ENCODE measurements at regions not wholly inside any gene's neighbourhood (a gene's known extent, or its start where the extent isn't known, plus 50 kb on each side); places are given as distances from the start of the nearest gene placed in this dataset.

DNA sequence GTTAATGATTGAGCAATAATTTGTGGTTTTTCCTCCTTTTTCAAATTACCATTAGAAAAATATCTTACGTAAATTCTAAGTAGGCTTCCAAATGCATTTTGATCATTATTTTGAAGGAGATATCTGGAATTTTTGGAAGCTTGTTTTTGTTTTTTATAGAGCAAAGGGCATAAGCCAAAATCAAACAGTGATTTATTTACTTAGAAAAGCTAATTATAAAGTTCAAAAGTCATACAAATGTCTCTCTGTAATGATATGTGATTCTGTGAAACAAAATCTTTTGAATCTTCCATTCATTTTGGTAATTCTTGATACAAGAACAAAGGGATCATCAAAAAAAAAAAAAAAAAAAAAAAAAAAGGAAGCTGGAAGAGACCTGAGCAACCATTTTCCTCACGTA, 416.8 kb downstream of the ETNK1 start:
- Mint-ChIP-seq H3K4me3 (no peak overlapping the region), H3K27me3 (ENCODE audit: low read depth in 3 of 3) (peaks cover 0 to 1% (median 0%) of the 10 kb centered on the region in 3 donors), H3K27ac (no peak overlapping the region), H3K9me3 (peaks cover 0 to 5% (median under 1%) of the 10 kb centered on the region in 6 donors), H3K4me1 (no peaks in the 10 kb centered on the region), H3K36me3 (no peaks in the 10 kb centered on the region)
- no peak for DNase-seq

DNA sequence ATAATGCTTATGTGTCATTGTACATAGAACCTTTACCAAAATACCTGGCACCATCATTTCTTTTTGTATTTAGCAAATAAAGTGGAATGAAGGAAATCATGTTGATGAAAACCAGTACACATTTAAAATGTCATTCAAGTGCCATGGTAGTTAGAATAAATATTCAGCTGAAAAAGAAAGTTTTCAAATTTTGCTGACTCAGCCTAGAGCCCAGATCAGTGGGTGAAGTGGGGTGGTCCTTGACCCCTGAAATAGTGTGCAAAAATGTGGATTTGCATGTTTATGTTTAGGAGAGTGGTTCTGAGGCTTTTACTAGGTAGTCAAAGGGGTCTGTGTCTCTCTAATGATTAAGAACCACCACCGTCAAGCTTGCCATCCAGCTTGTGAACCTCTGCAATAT, 418.7 kb downstream of the ETNK1 start:
- H3K27ac Mint-ChIP-seq, result no peak overlapping the region
- H3K36me3 Mint-ChIP-seq, result no peaks in the 10 kb centered on the region
- DNase-seq, result no peak
- no peak overlapping the region for H3K4me3 Mint-ChIP-seq
- H3K9me3 Mint-ChIP-seq, result peaks cover 0 to 3% (median 0%) of the 10 kb centered on the region in 6 donors
- H3K4me1 Mint-ChIP-seq, result no peaks in the 10 kb centered on the region
- H3K27me3 Mint-ChIP-seq (ENCODE audit: low read depth in 3 of 3), result no peaks in the 10 kb centered on the region

DNA sequence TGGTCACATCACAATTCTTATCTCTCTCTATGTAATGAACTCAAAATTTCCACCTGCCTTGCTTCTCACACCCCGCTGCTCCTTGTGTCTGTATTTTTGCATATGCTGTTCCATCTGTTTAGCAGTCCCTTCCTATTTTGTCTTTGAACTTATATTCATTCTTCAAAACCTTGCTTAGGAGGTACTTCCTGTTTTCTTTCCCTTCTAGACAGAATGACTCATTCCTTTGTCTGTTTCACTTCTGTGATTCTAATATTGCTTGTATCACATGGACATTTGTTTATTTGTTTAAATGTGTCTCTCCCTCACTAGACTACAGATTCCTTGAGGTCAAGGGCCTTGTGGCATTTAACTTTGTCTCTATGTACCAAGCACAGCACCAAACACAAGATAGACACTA, 424.2 kb downstream of the ETNK1 start:
- no peak overlapping the region for H3K27ac Mint-ChIP-seq
- H3K4me1 Mint-ChIP-seq, result no peaks in the 10 kb centered on the region
- H3K4me3 Mint-ChIP-seq, result no peak overlapping the region
- DNase-seq, result no peak
- no peaks in the 10 kb centered on the region for H3K27me3 Mint-ChIP-seq (ENCODE audit: low read depth in 3 of 3)
- peaks cover 0 to 4% (median 1%) of the 10 kb centered on the region in 6 donors for H3K9me3 Mint-ChIP-seq
- no peaks in the 10 kb centered on the region for H3K36me3 Mint-ChIP-seq

DNA sequence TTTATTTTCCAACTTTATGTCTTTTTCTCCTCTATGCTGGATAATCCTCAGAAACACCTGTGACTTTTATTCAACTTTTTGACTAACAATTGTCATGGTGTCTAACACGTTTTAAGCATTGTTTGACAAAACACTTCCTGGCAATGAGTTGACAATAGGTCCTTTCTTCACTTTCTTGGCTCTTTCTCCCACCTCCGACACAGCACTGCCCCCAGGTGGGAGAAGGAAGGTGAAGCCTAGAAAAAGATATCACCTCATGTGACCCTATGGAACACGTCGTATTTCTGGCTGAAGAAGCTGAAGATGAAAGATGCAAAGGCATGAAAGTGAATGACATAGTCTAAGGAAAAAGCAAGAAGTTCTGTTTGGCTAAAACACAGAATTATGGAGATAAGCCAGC, 430.0 kb downstream of the ETNK1 start:
- no peak for DNase-seq
- Mint-ChIP-seq H3K36me3 (no peaks in the 10 kb centered on the region), H3K4me3 (no peak overlapping the region), H3K4me1 (no peaks in the 10 kb centered on the region), H3K27ac (no peak overlapping the region), H3K27me3 (ENCODE audit: low read depth in 3 of 3) (no peaks in the 10 kb centered on the region), H3K9me3 (peaks cover 0 to 4% (median 0%) of the 10 kb centered on the region in 6 donors)

DNA sequence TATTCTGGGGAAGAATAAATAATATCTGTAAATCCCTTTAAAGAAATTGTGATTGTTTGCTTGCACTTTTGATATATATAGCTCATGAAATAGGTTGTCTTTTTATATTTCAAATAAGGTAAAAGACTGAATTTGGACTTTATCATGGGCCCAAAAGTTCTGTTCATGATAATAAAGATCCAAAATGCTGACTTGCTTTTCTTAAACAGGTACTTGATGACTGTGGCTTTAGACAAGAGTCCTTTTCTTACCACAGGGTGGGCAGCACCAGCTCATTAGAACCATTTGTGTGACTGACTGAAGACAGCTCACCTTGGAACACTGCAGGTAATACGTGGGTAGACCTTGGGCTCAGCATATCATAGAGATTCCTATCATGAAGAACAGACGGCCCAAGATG, 432.6 kb downstream of the ETNK1 start:
- peaks cover 0 to 6% (median 0%) of the 10 kb centered on the region in 6 donors for H3K9me3 Mint-ChIP-seq
- H3K27me3 Mint-ChIP-seq (ENCODE audit: low read depth in 3 of 3), result no peaks in the 10 kb centered on the region
- H3K4me1 Mint-ChIP-seq, result no peaks in the 10 kb centered on the region
- H3K4me3 Mint-ChIP-seq, result no peak overlapping the region
- no peak overlapping the region for H3K27ac Mint-ChIP-seq
- no peaks in the 10 kb centered on the region for H3K36me3 Mint-ChIP-seq
- no peak for DNase-seq

DNA sequence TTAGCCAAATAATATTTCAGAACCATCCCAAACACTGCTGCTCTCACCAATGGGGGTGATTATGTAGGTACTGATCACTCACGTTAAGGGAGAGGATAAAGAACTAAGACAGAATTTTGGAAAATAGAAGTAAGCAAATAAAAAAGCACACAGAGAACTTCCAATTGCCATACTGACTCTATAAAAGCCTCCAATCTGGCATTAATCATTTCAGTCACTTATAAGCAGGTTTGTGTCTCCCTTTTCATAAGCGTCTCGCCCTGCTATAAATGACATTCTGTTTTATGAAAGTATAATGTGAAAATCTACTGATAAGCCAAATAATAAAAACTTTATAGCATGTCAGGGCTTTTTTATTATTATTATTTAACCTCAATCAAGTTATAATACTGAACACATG, 435.2 kb downstream of the ETNK1 start:
- H3K36me3 Mint-ChIP-seq, result no peaks in the 10 kb centered on the region
- H3K27me3 Mint-ChIP-seq (ENCODE audit: low read depth in 3 of 3), result no peaks in the 10 kb centered on the region
- H3K27ac Mint-ChIP-seq, result no peak overlapping the region
- H3K4me3 Mint-ChIP-seq, result no peak overlapping the region
- no peaks in the 10 kb centered on the region for H3K4me1 Mint-ChIP-seq
- peaks cover 0 to 6% (median 0%) of the 10 kb centered on the region in 6 donors for H3K9me3 Mint-ChIP-seq
- no peak for DNase-seq

DNA sequence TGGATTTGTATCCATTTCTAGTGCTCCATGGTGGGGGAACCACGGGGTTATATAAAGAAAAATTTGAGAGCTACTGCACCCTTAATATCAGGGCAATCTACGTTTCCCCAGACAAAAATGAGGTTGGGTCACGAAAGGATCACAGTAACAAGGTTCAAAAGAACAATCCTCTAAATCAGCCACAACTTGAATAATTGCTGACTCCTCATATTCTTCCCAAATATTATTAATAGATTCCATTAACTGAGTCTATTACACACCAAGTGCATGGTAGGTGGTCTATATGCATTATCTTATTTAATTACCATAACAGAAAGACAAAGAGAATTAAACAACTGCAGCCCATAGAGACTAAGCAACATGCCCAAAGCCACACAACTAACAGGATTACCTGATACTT, 438.2 kb downstream of the ETNK1 start:
- H3K27ac Mint-ChIP-seq, result no peak overlapping the region
- H3K36me3 Mint-ChIP-seq, result no peaks in the 10 kb centered on the region
- H3K27me3 Mint-ChIP-seq (ENCODE audit: low read depth in 3 of 3), result peaks cover 0 to 2% (median 0%) of the 10 kb centered on the region in 3 donors
- H3K9me3 Mint-ChIP-seq, result peaks cover 0 to 4% (median under 1%) of the 10 kb centered on the region in 6 donors
- DNase-seq, result no peak
- H3K4me3 Mint-ChIP-seq, result no peak overlapping the region
- H3K4me1 Mint-ChIP-seq, result no peaks in the 10 kb centered on the region

DNA sequence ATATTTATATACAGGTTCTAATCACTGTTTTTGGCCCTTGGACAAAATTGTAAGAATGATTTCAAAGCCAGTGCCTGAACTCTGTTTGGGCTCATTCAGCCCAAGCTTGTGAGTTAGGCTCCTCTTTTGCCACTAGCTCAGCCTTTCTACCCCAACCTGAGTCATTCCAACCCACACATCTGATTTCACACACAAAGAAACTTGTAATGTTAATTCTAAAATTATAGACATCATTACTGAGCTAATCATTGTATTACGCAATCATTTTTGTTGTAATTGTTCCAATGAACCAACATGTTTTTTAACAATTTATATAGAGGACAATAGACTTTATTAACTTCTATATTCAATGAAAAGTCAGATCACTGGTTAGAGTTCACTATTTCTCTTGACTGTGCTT, 441.1 kb downstream of the ETNK1 start:
- no peaks in the 10 kb centered on the region for H3K4me1 Mint-ChIP-seq
- H3K36me3 Mint-ChIP-seq, result no peaks in the 10 kb centered on the region
- no peak overlapping the region for H3K4me3 Mint-ChIP-seq
- H3K27ac Mint-ChIP-seq, result no peak overlapping the region
- peaks cover 0 to 6% (median 4%) of the 10 kb centered on the region in 6 donors for H3K9me3 Mint-ChIP-seq
- DNase-seq, result no peak
- H3K27me3 Mint-ChIP-seq (ENCODE audit: low read depth in 3 of 3), result peaks cover 0 to 2% (median 0%) of the 10 kb centered on the region in 3 donors

DNA sequence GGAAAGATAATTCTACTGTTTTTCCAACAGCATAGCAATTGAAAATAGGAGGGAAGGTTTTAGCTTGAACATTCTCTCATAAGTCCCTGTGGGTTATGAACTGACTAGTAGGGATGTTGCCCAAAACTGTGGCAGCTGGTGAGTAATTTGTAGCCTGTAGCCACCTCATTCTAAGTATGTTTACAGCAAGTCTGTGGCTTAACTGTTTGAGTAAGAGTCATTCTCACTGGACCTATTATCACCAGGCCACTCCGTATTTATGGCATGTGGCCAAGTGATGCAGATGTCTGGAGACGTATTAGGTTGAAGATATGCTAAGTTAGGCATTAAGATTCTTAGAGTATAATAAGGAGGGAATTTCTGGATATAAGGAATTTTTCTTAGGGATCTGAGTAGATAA, 458.3 kb downstream of the ETNK1 start:
- Mint-ChIP-seq H3K4me3 (no peak overlapping the region), H3K4me1 (no peaks in the 10 kb centered on the region), H3K36me3 (no peaks in the 10 kb centered on the region), H3K27ac (no peak overlapping the region), H3K9me3 (peaks cover 0 to 16% (median 0%) of the 10 kb centered on the region in 6 donors), H3K27me3 (ENCODE audit: low read depth in 3 of 3) (peaks cover 0 to 1% (median 0%) of the 10 kb centered on the region in 3 donors)
- no peak for DNase-seq

DNA sequence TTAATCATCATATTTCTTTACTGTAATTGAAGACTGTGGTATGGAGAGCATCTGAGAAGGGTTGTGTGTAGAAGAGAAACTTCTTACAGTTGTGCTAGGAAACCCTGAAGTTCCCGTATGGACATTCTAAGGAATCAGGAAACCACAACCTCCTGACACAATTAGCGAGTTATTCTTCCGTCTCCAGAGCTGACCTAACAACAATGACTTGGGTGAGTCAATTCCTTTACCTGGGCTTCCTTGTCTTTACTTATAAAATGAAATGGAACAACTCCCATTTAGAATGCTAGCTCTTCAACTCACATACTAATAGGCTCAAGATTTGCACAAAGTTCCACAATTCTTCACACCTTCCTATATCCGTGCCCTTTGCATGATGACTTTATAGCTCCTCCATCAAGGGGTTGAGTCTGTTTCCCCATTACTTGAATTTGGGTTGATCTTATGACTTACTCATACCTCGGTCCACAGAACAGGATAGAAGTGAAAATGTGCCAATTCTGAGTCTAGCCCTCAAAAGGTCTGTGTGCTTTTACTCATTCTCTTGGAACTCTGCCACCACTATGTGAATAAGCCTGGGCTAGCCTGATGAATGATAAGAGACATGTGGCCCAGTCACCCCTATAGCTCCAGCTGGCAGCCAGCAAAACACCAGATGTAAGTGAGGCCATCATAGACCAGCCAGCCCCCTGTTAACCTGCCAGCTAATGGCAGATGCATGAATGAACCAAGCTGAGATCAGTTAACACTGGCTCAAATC, 459.4 kb downstream of the ETNK1 start:
- Mint-ChIP-seq H3K27me3 (ENCODE audit: low read depth in 3 of 3) (peaks cover 0 to 1% (median 0%) of the 10 kb centered on the region in 3 donors), H3K36me3 (no peaks in the 10 kb centered on the region), H3K9me3 (peaks cover 0 to 16% (median 0%) of the 10 kb centered on the region in 6 donors), H3K4me3 (no peak overlapping the region), H3K4me1 (no peaks in the 10 kb centered on the region), H3K27ac (no peak overlapping the region)
- no peak for DNase-seq

DNA sequence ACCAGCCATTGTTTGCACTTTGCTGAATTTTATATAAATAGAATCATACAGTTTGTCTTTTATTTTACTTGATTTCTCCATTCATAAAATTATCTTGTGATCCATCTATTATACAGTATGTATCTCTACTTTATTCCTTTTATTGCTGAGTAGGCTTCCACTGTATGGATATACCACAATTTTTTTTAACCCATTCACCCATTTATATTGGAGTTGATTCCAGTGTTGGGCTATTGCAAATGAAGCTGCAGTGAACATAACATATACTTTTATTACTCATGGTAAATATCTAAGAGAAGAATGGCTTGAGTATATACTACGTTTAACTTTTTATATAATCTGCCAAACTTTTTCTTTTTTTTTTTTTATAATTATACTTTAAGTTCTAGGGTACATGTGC, 463.6 kb downstream of the ETNK1 start:
- Mint-ChIP-seq H3K27ac (no peak overlapping the region), H3K4me1 (no peaks in the 10 kb centered on the region), H3K9me3 (peaks cover 0 to 22% (median 4%) of the 10 kb centered on the region in 6 donors), H3K36me3 (no peaks in the 10 kb centered on the region), H3K27me3 (ENCODE audit: low read depth in 3 of 3) (peaks cover 0 to 1% (median 0%) of the 10 kb centered on the region in 3 donors), H3K4me3 (no peak overlapping the region)
- DNase-seq, result no peak

DNA sequence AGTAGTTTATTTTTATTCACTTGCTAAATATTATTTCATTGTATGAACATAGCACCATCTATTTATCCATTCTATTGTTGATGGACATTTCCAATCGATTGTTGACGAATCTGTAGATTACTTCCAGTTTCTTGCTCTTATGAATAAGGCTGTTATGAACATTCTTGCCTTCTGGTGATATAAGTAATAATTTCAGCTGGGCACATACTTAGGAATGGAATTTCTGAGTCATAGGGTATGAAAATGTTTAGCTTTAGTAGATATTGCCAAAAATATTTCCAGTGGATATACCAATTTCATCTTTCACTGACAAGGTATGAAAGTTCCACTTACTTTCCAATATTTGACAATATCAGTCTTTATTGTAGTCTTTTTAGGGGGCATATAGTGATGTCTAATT, 468.5 kb downstream of the ETNK1 start:
- no peak for DNase-seq
- H3K27me3 Mint-ChIP-seq (ENCODE audit: low read depth in 3 of 3), result peaks cover 0 to 2% (median 0%) of the 10 kb centered on the region in 3 donors
- H3K4me3 Mint-ChIP-seq, result no peak overlapping the region

DNA sequence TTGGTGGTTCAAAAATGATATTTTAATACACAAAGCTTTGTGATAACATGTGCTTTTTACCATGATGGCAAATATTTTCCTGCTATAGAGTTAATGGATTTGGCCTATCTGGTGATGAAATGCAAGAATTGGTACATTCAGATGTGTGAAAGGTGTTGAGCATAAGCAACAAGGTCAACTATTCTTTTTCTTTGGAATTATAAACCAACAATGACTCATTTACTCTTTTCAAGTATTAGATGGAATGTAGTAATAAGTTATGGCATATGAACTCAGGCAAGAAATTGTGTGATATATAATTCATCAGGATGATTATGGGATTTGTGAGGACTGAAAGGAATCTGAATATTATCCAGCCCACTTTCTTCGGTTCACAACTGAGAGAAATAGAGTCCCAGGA, 471.4 kb downstream of the ETNK1 start:
- no peak overlapping the region for H3K4me3 Mint-ChIP-seq
- H3K9me3 Mint-ChIP-seq, result peaks cover 0 to 33% (median 3%) of the 10 kb centered on the region in 6 donors
- DNase-seq, result no peak
- H3K36me3 Mint-ChIP-seq, result no peaks in the 10 kb centered on the region
- H3K27me3 Mint-ChIP-seq (ENCODE audit: low read depth in 3 of 3), result peaks cover 0 to 4% (median 0%) of the 10 kb centered on the region in 3 donors
- no peak overlapping the region for H3K27ac Mint-ChIP-seq
- no peaks in the 10 kb centered on the region for H3K4me1 Mint-ChIP-seq

More for the DNA sequence above, 468.5 kb downstream of the ETNK1 start:
- H3K9me3 Mint-ChIP-seq, result peaks cover 0 to 33% (median 4%) of the 10 kb centered on the region in 6 donors
- H3K4me1 Mint-ChIP-seq, result no peaks in the 10 kb centered on the region
- H3K27ac Mint-ChIP-seq, result no peak overlapping the region
- H3K36me3 Mint-ChIP-seq, result no peaks in the 10 kb centered on the region

DNA sequence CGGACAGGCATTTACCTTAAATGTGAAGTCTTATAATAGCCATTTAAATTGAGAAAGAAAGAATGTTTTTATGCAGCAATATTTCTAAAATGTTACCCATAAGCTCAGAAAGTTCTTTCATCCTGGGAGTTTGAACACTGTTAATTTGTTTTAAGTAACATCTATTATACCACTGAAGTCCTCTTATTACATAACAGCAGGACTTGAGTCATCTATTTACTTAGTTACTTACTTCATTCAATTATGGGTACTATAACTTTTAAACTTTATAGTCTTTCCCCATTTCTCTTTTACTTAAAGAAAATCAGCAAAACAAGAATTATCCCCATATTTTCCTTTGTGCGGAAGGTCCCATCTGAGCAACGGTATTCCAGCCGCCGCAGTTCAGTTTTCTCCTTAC, 473.1 kb downstream of the ETNK1 start:
- Mint-ChIP-seq H3K27ac (no peak overlapping the region), H3K36me3 (no peaks in the 10 kb centered on the region), H3K9me3 (peaks cover 0 to 24% (median 2%) of the 10 kb centered on the region in 6 donors), H3K4me3 (no peak overlapping the region), H3K4me1 (no peaks in the 10 kb centered on the region), H3K27me3 (ENCODE audit: low read depth in 3 of 3) (peaks cover 0 to 4% (median 0%) of the 10 kb centered on the region in 3 donors)
- DNase-seq, result no peak

DNA sequence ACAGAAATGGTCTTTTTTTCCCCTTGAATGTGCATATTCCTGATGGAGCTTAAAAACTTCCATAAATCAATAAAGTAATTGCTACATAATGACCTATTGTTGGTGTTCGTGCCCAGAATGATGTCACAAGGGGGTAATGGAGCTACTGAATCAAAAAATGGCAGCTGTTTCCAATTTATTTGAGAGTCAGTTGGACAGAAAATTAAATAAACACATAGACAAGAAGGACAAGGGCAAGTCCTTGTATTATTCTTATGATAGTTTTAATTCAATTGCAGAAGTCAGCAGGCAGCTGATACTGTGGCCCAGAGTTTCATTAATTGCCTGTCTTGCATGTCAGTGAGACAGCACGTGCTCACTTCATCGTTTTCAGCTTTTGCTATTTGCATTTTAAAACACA, 473.5 kb downstream of the ETNK1 start:
- H3K4me1 Mint-ChIP-seq, result no peaks in the 10 kb centered on the region
- H3K4me3 Mint-ChIP-seq, result no peak overlapping the region
- H3K27me3 Mint-ChIP-seq (ENCODE audit: low read depth in 3 of 3), result peaks cover 0 to 4% (median 0%) of the 10 kb centered on the region in 3 donors
- H3K36me3 Mint-ChIP-seq, result no peaks in the 10 kb centered on the region
- no peak for DNase-seq
- H3K27ac Mint-ChIP-seq, result no peak overlapping the region
- H3K9me3 Mint-ChIP-seq, result peaks cover 0 to 20% (median 2%) of the 10 kb centered on the region in 6 donors

All from immature natural killer cell (primary cell).